ENCODE measurements at regions not wholly inside any gene's neighbourhood (a gene's known extent, or its start where the extent isn't known, plus 50 kb on each side); places are given as distances from the start of the nearest gene placed in this dataset.

- DNase-seq (ENCODE audit: low read depth in 2 of 3, low spot score in 2 of 3) = no peak
Measured at GRCh38 chr14:58697930-58698642, 60.3 kb downstream of the DACT1 start.

GRCh38 chr14:58699681-58700205 is 62.0 kb downstream of the DACT1 start:
- DNase-seq (ENCODE audit: low read depth in 2 of 3, low spot score in 2 of 3) = no peak

- no peak for DNase-seq (ENCODE audit: low read depth in 2 of 3, low spot score in 2 of 3)
Measured at GRCh38 chr14:58701156-58701555, 63.4 kb downstream of the DACT1 start.

DNA sequence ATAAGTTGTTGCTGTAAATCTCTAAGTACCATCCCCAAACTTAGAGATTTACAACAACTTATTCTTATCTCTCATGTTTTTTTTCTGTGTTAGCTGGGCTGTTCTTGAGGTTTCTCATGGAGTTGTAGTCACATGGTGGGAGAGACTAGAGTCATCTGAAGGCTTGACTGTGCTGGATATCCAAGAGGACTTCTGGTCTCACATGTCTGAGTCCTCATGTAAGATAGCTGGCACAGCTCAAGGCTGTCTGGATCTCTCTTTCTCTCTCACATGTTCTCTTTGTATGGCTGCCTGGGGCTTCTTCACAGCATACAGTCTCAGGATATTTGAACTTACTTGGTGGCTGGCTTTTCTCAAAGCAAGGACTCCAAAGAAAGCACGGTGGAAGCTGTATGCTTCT is 63.8 kb downstream of the DACT1 start:
- no peak for DNase-seq (ENCODE audit: low read depth in 2 of 3, low spot score in 2 of 3)

DNA sequence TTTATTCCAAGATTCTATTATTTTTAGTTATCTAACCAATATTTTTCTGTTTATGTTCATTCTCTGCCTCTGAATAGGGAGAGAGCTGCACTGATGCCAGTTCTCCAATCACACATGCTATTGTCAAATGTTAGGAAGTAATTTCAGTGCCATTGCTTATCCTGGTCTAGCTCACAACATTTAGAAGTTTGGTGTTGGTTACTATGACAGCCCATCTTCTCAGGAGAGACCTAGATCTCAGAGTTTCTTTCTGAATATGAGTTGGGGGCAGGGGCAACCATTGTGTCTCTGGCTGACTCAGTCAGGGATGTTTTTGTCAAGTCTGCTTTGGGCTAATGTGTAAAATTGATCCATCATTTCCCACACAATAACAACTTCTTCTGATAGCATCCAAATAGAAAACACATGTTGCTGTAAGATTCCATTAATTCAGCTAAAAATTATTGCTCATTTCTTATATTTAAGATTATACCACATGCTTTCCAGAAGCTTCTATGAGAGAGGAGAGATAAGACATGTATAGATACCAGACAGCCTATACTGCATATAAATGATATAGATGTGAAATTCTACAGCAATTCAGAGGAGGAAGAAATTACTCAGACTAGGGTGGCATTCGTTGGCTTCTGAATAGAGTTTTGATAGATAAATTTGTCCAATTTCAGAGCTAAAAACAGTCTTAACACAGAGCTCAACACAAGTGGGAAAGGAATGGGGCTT is 64.8 kb downstream of the DACT1 start:
- no peak for DNase-seq (ENCODE audit: low read depth in 2 of 3, low spot score in 2 of 3)

DNA sequence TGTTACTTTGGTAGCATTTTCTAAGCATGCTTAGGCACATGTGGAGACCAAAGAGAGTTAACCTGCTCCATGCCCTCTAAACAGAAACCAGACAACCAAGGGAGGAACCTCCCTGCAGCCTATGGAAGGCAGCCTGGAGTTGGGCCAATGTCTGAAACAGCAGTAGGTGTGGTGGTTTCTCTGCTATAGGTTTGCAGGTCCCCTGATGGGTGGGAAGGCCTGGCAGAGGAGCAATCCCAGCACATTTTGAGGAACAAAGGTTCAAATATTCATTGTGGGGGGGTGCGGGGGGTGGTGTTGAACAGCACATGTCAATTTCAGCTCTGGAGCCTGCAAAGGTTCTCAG is 65.4 kb downstream of the DACT1 start:
- DNase-seq (ENCODE audit: low read depth in 2 of 3, low spot score in 2 of 3) = no peak

DNA sequence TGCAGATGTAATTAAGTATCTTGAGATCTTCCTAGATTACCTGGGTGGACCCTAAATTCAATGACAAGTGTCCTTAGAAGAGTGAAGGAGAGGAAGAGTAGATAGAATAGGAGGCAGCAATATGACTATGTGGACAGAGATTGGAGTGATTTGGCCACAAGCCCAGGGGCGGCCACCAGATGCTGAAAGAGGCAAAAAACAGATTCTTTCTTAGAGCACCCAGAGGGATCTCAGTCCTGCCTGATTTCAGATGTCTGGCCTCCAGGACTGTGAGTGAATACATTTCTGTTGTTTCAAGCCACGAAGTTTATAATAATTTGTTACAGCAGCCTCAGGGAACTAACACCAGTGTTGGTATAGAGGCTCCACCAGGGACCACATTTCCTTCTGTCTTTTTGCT is 67.3 kb downstream of the DACT1 start:
- DNase-seq (ENCODE audit: low read depth in 2 of 3, low spot score in 2 of 3) = no peak

GRCh38 chr14:58707949-58708348 is 70.2 kb downstream of the DACT1 start:
- no peak for DNase-seq (ENCODE audit: low read depth in 2 of 3, low spot score in 2 of 3)

- no peak for DNase-seq (ENCODE audit: low read depth in 2 of 3, low spot score in 2 of 3)
Measured at GRCh38 chr14:58709949-58710348, 72.2 kb downstream of the DACT1 start.

GRCh38 chr14:58711382-58711781 is 73.6 kb downstream of the DACT1 start:
- no peak for DNase-seq (ENCODE audit: low read depth in 2 of 3, low spot score in 2 of 3)

DNA sequence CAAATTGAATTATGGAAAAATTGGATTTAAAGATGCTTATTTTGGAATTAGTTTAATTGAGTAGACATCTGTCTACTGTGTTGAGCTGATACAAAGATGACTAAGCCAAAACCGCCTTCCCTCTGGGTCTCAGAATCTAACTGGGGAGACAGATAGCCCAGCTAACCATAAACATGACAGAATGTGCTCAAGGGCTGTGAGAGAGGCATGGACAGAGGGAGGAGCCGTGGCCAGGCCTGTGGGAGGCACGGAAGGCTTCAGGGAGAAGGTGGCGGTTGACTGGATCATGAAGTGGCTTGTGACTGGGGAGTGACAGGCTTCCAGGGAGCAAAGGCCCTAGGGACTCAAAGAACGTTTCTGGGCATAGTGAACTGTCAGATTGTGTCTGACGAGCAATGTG is 74.6 kb downstream of the DACT1 start:
- no peak for DNase-seq (ENCODE audit: low read depth in 2 of 3, low spot score in 2 of 3)

DNA sequence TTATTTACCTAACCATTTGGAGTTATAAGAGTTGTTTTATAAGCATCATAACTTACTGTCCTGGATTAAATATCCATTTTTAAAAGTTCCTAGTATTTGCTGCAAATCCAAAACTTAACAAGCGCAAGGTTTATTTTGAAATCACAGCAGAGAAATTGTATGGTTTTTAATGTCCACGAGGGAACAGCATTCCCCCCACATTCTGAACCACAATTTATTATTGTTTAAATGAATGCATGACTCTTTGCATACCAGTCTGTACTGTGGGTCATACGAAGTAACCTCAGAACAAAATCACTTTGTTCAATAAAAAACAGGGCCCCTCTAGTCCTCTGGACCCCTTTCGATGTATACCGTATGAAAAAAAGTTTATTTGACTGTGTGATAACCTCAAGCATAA is 75.9 kb downstream of the DACT1 start:
- DNase-seq (ENCODE audit: low read depth in 2 of 3, low spot score in 2 of 3) = no peak

- no peak for DNase-seq (ENCODE audit: low read depth in 2 of 3, low spot score in 2 of 3)
Measured at GRCh38 chr14:58716706-58717105, 78.9 kb downstream of the DACT1 start.

DNA sequence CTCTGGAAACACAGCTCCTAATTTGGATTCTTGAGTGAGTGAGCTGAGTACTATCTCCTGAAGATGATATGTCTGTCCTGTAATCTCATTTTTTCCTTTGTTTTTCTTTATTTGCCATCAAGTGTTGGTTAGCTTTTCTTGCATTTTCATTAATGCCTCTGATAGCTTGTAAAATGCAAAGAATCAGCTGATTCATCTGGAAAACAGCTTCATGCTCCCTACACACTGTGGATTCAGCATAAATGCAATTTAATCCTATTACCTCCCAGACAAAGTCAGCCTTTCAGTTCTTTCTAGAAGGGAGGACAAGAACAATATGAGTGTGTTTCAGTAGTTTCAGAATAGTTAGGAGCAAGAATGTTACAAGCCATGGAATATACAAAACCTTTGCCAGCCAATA is 79.4 kb downstream of the DACT1 start:
- no peak for DNase-seq (ENCODE audit: low read depth in 2 of 3, low spot score in 2 of 3)

DNA sequence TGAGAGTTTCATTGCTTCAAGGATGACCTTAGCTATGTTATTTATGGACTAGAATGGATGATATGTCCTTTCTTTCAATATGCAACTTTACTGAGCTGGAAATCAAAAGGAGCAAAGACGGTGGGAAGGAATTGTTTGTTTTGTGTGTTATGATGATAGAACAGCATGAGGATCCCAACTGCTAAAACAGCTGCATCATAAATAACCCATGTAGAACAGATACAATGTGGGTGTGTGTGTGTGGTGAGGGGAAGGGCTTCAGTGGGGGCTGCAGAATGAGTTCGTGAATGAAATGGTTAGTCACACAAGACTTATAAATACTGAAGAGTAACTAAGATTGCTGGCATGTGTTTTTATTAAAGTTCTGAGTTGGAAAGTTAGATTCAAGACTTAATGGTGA is 80.1 kb downstream of the DACT1 start:
- no peak for DNase-seq (ENCODE audit: low read depth in 2 of 3, low spot score in 2 of 3)

DNA sequence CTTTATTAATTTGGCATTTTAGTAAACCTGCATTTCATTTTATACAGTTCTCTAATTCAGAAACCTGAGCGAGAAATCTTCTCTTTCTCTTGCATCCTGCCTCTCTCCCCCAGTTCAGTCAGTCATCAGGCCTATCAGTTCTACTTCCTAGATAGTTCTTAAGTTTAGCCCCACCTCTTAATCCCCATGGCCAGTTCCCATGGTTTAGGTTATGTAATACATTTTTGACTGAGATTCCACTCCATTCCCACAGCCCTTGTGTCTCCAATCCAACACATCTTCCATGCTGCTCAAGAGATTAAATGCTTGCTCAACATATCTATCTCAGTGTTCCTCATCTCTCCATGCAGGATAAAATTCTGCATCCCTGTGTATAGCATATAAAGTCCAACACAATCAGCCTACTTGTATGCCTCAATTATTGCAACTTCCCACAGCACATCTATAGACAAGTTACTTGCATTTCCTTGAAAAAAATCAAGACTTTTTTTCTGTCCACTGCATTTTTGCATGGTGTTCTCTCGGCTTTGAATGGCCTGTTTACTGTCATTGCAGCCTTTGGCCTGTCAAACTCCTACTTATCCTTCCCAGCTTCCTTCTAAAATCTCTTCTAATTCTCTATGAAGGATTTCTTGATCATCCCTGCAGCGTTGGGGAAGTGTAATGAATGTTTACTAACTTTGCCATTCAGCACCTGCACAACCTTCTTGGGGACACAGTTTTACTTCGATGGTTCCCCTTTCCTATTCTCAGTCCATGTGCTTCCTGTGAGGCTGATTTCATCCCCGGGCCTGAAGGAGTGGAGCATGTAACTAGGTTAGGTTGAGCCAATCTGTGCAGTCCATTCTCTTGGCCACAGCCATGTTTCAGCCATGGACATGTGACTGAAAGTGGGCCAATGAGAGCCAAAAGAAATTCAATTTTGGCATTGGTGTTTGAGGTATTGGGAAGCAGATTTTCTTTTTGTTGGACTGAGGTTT is 80.8 kb downstream of the DACT1 start:
- DNase-seq (ENCODE audit: low read depth in 2 of 3, low spot score in 2 of 3) = peak in 2 of 3 donors; percentile 12 to 66

GRCh38 chr14:58721723-58722122 is 84.0 kb downstream of the DACT1 start:
- DNase-seq (ENCODE audit: low read depth in 2 of 3, low spot score in 2 of 3) = no peak

- DNase-seq (ENCODE audit: low read depth in 2 of 3, low spot score in 2 of 3) = no peak
Measured at GRCh38 chr14:58722441-58722840, 84.7 kb downstream of the DACT1 start.

DNA sequence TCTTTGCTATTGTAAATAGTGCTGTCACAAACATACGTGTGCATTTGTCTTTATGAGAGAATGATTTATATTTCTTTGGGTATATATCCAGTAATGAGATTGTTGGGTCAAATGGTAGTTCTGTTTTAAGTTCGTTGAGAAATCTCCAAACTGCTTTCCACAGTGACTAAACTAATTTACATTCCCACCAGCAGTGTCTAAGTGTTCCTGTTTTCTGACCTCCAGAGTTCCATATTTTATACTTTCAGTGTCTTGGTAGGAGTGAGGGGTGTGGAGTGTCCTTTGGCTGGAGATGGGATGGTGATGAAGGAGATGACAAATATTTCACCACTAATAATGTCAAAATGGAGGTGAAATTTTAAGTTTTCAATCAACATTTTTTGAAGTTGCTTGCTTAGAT is 86.4 kb downstream of the DACT1 start:
- no peak for DNase-seq (ENCODE audit: low read depth in 2 of 3, low spot score in 2 of 3)

- DNase-seq (ENCODE audit: low read depth in 2 of 3, low spot score in 2 of 3) = no peak
Measured at GRCh38 chr14:58724702-58725101, 86.9 kb downstream of the DACT1 start.

GRCh38 chr14:58725226-58725625 is 87.5 kb downstream of the DACT1 start:
- no peak for DNase-seq (ENCODE audit: low read depth in 2 of 3, low spot score in 2 of 3)
